ENCODE measurements at regions not wholly inside any gene's neighbourhood (a gene's known extent, or its start where the extent isn't known, plus 50 kb on each side); places are given as distances from the start of the nearest gene placed in this dataset.

DNA sequence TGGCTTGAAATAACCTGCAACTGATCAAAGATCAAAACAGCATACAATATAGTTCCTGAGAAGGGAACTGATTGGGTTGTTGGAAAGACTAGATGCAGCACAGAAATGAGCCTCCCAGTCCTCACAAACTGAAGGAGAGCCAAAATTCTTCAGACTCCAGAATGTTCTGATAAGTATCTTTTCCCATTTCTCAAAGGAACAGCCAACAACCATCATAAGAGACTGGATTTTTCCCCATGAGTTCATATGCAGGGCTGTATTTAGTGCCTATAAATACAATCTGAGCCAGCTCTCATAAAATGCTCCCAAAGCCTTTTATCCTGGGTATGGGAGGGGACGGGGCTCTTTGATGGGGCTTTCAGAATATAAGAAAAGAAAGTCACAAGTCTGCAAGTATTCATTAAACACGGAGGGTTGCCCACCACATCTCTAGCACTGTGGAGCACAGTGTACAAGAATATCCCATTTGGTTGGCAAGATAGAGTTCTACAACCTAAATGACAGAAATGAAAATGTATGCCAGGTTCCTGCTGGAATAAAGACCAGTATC lies 50.7 kb upstream of the LYVE1 start:
- DNase-seq (ENCODE audit: low read depth): no peak

DNA sequence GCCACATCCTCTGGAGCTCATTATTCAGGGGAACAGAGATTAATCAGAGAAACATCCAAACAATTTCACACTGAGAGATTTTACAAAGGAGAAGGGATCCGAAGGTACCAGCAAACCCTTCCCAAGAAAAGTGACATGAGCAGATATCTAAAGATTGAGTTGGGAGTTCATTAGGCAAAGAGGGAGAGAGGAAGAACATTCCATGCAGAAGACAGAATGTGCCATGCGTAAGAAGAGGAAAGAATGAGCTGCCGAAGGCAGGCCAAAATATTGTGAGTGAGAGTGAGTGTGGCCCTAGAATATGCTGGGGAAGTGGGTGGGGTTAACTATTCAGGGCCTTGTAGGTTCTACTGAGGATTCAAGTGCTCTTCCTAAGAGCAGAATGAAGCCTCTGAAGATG lies 50.0 kb upstream of the LYVE1 start:
- DNase-seq (ENCODE audit: low read depth): no peak

Measured in fibroblast of gingiva (primary cell).